Calu3 (cell line): ENCODE measurements at regions not wholly inside any gene's neighbourhood (a gene's known extent, or its start where the extent isn't known, plus 50 kb on each side); places are given as distances from the start of the nearest gene placed in this dataset.
A peak's percentile ranks its signal among the peaks of the same experiment; 100 is the strongest.
"Not testable (repeated sequence)": the region's sequence is repeated elsewhere in the genome, so short reads cannot be mapped to it uniquely, and the experiment has no call there.

ENCODE experiments used
- BruUV-seq: library from RNA; stranded (reverse); fragments of 400-500 nt; replicated peaks from 2 replicates; lab custom pipeline; 2021; lab: Mats Ljungman, UMichigan
- CTCF ChIA-PET: fragments of 300-600 bp; sonication (Branson Sonifier 250); formaldehyde crosslinking; loops from one replicate; lab custom pipeline; 2022; ENCODE audit warnings: antibody characterized with exemption; lab: Charles Lee
- DNase-seq: peaks from one replicate; pipeline ENCODE4 v3.0.0; 2022
- H3K27ac Mint-ChIP-seq: one replicate; pipeline ENCODE4 v1.8.0; 2022; ENCODE audit warnings: mixed read lengths; ENCODE audit not compliant: unreplicated experiment
- H3K27me3 Mint-ChIP-seq: one replicate; pipeline ENCODE4 v1.8.0; 2022; ENCODE audit warnings: mixed read lengths; ENCODE audit not compliant: unreplicated experiment
- H3K36me3 Mint-ChIP-seq: one replicate; pipeline ENCODE4 v1.8.0; 2022; ENCODE audit warnings: mild to moderate bottlenecking, moderate library complexity, mixed read lengths; ENCODE audit not compliant: insufficient read depth, unreplicated experiment
- H3K4me1 Mint-ChIP-seq: one replicate; pipeline ENCODE4 v1.8.0; 2022; ENCODE audit warnings: mild to moderate bottlenecking, low read depth, mixed read lengths; ENCODE audit not compliant: unreplicated experiment
- H3K4me3 Mint-ChIP-seq: one replicate; pipeline ENCODE4 v1.8.0; 2022; ENCODE audit warnings: mild to moderate bottlenecking, low read depth, moderate library complexity, mixed read lengths; ENCODE audit not compliant: unreplicated experiment
- H3K9me3 Mint-ChIP-seq: one replicate; pipeline ENCODE4 v1.8.0; 2022; ENCODE audit warnings: low read depth, mixed read lengths; ENCODE audit not compliant: unreplicated experiment
- CTCF ChIP-seq: fragments of 200-600 bp; IDR thresholded peaks from one replicate; pipeline ENCODE4 v1.8.0; 2022; ENCODE audit warnings: antibody characterized with exemption; ENCODE audit not compliant: unreplicated experiment
- intact Hi-C: fragments of 100-400 bp; cut with micrococcal nuclease; formaldehyde crosslinking; loops from one replicate; pipeline ENCODE4 v1.10.0; 2022; ENCODE audit not compliant: unreplicated experiment

GRCh38 chr12:67790660-67791059 is 142.1 kb downstream of the DYRK2 start:
- TF ChIP-seq CTCF = no peak
- H3K36me3 Mint-ChIP-seq = peaks cover 4% of the 10 kb centered on the region
- no peaks in the 10 kb centered on the region for H3K27me3 Mint-ChIP-seq
- no TSS peak for BruUV-seq
- H3K4me1 Mint-ChIP-seq = peaks cover 23% of the 10 kb centered on the region
- CTCF ChIA-PET = no interaction called here
- no peaks in the 10 kb centered on the region for H3K9me3 Mint-ChIP-seq
- H3K4me3 Mint-ChIP-seq = no peak overlapping the region
- intact Hi-C loops = no loop called here
- no peak overlapping the region for H3K27ac Mint-ChIP-seq
- DNase-seq = no peak

- BruUV-seq, intact Hi-C loops, H3K4me3 Mint-ChIP-seq, DNase-seq, H3K27me3 Mint-ChIP-seq, H3K36me3 Mint-ChIP-seq, H3K9me3 Mint-ChIP-seq, H3K27ac Mint-ChIP-seq: not testable (repeated sequence)
- H3K4me1 Mint-ChIP-seq = peaks cover 26% of the 10 kb centered on the region
- CTCF ChIA-PET = interaction anchor here (0.9 kb wide), 1 partner anchor 27 kb away, joined by 3 read pairs; no protein-coding TSS in a partner anchor
Measured at GRCh38 chr12:67791362-67791761, 142.8 kb downstream of the DYRK2 start.

GRCh38 chr12:67792185-67792584 is 143.6 kb downstream of the DYRK2 start:
- no TSS peak for BruUV-seq
- H3K27ac Mint-ChIP-seq = no peak overlapping the region
- H3K4me3 Mint-ChIP-seq = peak overlapping the region; percentile 47
- peaks cover 26% of the 10 kb centered on the region for H3K4me1 Mint-ChIP-seq
- H3K27me3 Mint-ChIP-seq = no peaks in the 10 kb centered on the region
- no peak for DNase-seq
- H3K36me3 Mint-ChIP-seq = peaks cover 4% of the 10 kb centered on the region
- CTCF ChIA-PET = interaction anchor here (0.6 to 0.9 kb wide), 2 partner anchors 14 to 28 kb away, joined by 3 to 4 read pairs; no protein-coding TSS in a partner anchor
- intact Hi-C loops = no loop called here
- H3K9me3 Mint-ChIP-seq = no peaks in the 10 kb centered on the region
- no peak for TF ChIP-seq CTCF

GRCh38 chr12:67794161-67794560 is 145.6 kb downstream of the DYRK2 start:
- no peak for TF ChIP-seq CTCF
- Mint-ChIP-seq H3K27ac (no peak overlapping the region), H3K4me1 (peaks cover 31% of the 10 kb centered on the region), H3K9me3 (no peaks in the 10 kb centered on the region), H3K27me3 (no peaks in the 10 kb centered on the region), H3K4me3 (no peak overlapping the region), H3K36me3 (peaks cover 4% of the 10 kb centered on the region)
- BruUV-seq = no TSS peak
- intact Hi-C loops = no loop called here
- CTCF ChIA-PET = no interaction called here
- no peak for DNase-seq

- Mint-ChIP-seq H3K27ac (no peak overlapping the region), H3K9me3 (no peaks in the 10 kb centered on the region), H3K27me3 (no peaks in the 10 kb centered on the region), H3K4me1 (peaks cover 36% of the 10 kb centered on the region), H3K36me3 (peaks cover 4% of the 10 kb centered on the region), H3K4me3 (no peak overlapping the region)
- no peak for TF ChIP-seq CTCF
- DNase-seq = no peak
- intact Hi-C loops = no loop called here
- no TSS peak for BruUV-seq
- CTCF ChIA-PET = no interaction called here
Measured at GRCh38 chr12:67795236-67795635, 146.7 kb downstream of the DYRK2 start.
